WTC11 (cell line): ENCODE measurements at regions not wholly inside any gene's neighbourhood (a gene's known extent, or its start where the extent isn't known, plus 50 kb on each side); places are given as distances from the start of the nearest gene placed in this dataset.
"Not testable (repeated sequence)": the region's sequence is repeated elsewhere in the genome, so short reads cannot be mapped to it uniquely, and the experiment has no call there.

Experiments used
- ATAC-seq: fragments of 200-7000 bp; cut with Tn5 transposase; 2 replicates; pipeline ENCODE4 v1.10.0; 2021; ENCODE audit warnings: mild to moderate bottlenecking, moderate library complexity
- CTCF ChIA-PET: fragments of 300-600 bp; sonication (Branson Sonifier 250); formaldehyde crosslinking; loops from one replicate; lab custom pipeline; 2021; ENCODE audit warnings: antibody characterized with exemption; lab: Charles Lee
- POLR2A ChIA-PET: fragments of 350-600 bp; sonication (Branson Sonifier 250); formaldehyde crosslinking; loops from one replicate; lab custom pipeline; 2021; ENCODE audit warnings: antibody characterized with exemption; lab: Charles Lee
- DNase-seq: peaks from one replicate; pipeline ENCODE4 v3.0.0; 2021; ENCODE audit warnings: low spot score
- H3K27ac Mint-ChIP-seq: 2 replicates; pipeline ENCODE4 v1.8.0; 2021; ENCODE audit warnings: mixed read lengths
- H3K27me3 Mint-ChIP-seq: 2 replicates; pipeline ENCODE4 v1.8.0; 2021; ENCODE audit warnings: low read depth, mild to moderate bottlenecking, moderate library complexity, mixed read lengths
- H3K36me3 Mint-ChIP-seq: 2 replicates; pipeline ENCODE4 v1.8.0; 2021; ENCODE audit warnings: mixed read lengths
- H3K4me1 Mint-ChIP-seq: 2 replicates; pipeline ENCODE4 v1.8.0; 2022; ENCODE audit warnings: mixed read lengths
- H3K4me3 Mint-ChIP-seq: 2 replicates; pipeline ENCODE4 v1.8.0; 2021; ENCODE audit warnings: mild to moderate bottlenecking, moderate library complexity, mixed read lengths
- H3K9me3 Mint-ChIP-seq: 2 replicates; pipeline ENCODE4 v1.8.0; 2021; ENCODE audit warnings: mixed read lengths
- AR ChIP-seq: fragments of 250-450 bp; sonication (Bioruptor Pico); IDR thresholded peaks from 2 replicates; pipeline ENCODE4 v1.9.0; 2021; ENCODE audit warnings: mild to moderate bottlenecking
- ARID4B ChIP-seq: sonication (generic); formaldehyde crosslinking; IDR thresholded peaks from 2 replicates; pipeline ENCODE4 v1.8.0; 2023; ENCODE audit warnings: missing genetic modification reagents, mild to moderate bottlenecking, borderline replicate concordance
- ATF3 ChIP-seq: sonication (generic); formaldehyde crosslinking; conservative IDR thresholded peaks from 2 replicates; pipeline ENCODE4 v1.8.1; 2022; ENCODE audit warnings: mild to moderate bottlenecking, missing genetic modification reagents
- ATF6 ChIP-seq: sonication (generic); formaldehyde crosslinking; IDR thresholded peaks from 2 replicates; pipeline ENCODE4 v1.8.1; 2023; ENCODE audit warnings: mild to moderate bottlenecking, missing genetic modification reagents
- CDX4 ChIP-seq: fragments of 250-450 bp; sonication (Bioruptor Pico); IDR thresholded peaks from 2 replicates; pipeline ENCODE4 v1.9.0; 2021; ENCODE audit warnings: moderate library complexity, mild to moderate bottlenecking, inconsistent platforms, borderline replicate concordance
- ELF4 ChIP-seq: sonication (generic); formaldehyde crosslinking; IDR thresholded peaks from 2 replicates; pipeline ENCODE4 v1.8.1; 2022; ENCODE audit warnings: low read depth, mild to moderate bottlenecking, moderate library complexity, missing genetic modification reagents
- ESRRA ChIP-seq: sonication (generic); formaldehyde crosslinking; IDR thresholded peaks from 2 replicates; pipeline ENCODE4 v1.8.1; 2022; ENCODE audit warnings: mild to moderate bottlenecking, missing genetic modification reagents, borderline replicate concordance
- FOXK1 ChIP-seq: sonication (generic); formaldehyde crosslinking; IDR thresholded peaks from 2 replicates; pipeline ENCODE4 v1.8.0; 2022; ENCODE audit warnings: mild to moderate bottlenecking, moderate library complexity, missing genetic modification reagents
- JUN ChIP-seq: sonication (generic); formaldehyde crosslinking; IDR thresholded peaks from 2 replicates; pipeline ENCODE4 v1.8.0; 2023; ENCODE audit warnings: mild to moderate bottlenecking, missing genetic modification reagents
- MXD4 ChIP-seq: fragments of 250-450 bp; sonication (Bioruptor Pico); IDR thresholded peaks from 2 replicates; pipeline ENCODE4 v1.8.0; 2021; ENCODE audit warnings: mild to moderate bottlenecking, moderate library complexity, borderline replicate concordance
- RELA ChIP-seq: sonication (generic); formaldehyde crosslinking; IDR thresholded peaks from 2 replicates; pipeline ENCODE4 v1.8.1; 2022; ENCODE audit warnings: missing genetic modification reagents, mild to moderate bottlenecking, borderline replicate concordance
- SP1 ChIP-seq: sonication (generic); formaldehyde crosslinking; conservative IDR thresholded peaks from 2 replicates; pipeline ENCODE4 v1.8.1; 2022; ENCODE audit warnings: missing genetic modification reagents
- ZNF671 ChIP-seq: fragments of 250-450 bp; sonication (Bioruptor Pico); IDR thresholded peaks from 2 replicates; pipeline ENCODE4 v1.8.0; 2021; ENCODE audit warnings: mild to moderate bottlenecking
- TF ChIP-seq, protein P1 (sequence below): sonication (generic); formaldehyde crosslinking; conservative IDR thresholded peaks from 2 replicates; pipeline ENCODE4 v1.8.1; 2023; ENCODE audit warnings: mild to moderate bottlenecking, low read depth, missing genetic modification reagents, moderate library complexity

DNA sequence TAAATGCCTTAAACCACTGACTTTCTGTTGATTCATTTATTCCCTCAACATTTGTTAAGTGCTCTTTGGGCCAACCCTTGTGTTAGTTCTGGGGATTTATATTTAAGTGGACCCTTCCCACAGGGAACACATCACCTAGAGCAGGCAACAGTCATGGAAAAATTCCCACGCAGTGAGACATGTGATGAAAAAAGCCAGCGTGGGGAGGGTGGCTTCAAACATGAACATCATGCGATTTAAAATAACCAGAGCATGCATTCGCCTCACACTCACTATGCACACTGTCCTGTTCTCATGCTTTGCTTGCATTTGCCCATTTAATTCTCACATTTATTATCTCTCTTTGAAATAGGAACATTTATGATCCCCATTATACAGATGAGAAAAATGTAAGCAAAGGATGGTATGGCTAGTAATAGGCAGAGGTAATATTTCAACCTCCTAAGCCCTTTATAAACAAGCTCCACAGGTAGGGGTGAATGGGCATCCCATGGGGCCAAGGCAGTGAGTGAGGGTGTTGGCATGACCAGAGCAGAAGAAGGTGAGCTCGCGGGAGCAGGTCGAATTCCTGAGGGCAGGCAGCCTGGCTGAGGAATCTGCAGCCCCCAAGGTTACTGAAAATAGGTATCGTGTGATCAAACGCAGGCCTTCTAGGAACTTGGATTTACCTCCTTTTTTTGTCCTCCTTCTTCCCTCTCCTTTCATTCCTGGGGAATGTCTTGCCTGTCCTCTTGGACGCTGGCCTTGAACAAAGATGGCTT is 297.8 kb downstream of the MYCN start:
- H3K27ac Mint-ChIP-seq, result no peak overlapping the region
- ChIA-PET POLR2A (no interaction called here), CTCF (no interaction called here)
- H3K9me3 Mint-ChIP-seq, result peaks cover 4% of the 10 kb centered on the region; the same call in 1 of the 2 replicates
- peak; percentile 51 for ATAC-seq
- H3K4me1 Mint-ChIP-seq, result peaks cover 44% of the 10 kb centered on the region
- TF ChIP-seq ATF6 (CRISPR knock-in tag), result no peak
- TF ChIP-seq ATF3 (CRISPR knock-in tag), result no peak
- TF ChIP-seq ESRRA (CRISPR knock-in tag), result no peak
- TF ChIP-seq SP1 (CRISPR knock-in tag), result no peak
- TF ChIP-seq CDX4, result no peak
- TF ChIP-seq ZNF671 (CRISPR knock-in tag), result no peak
- TF ChIP-seq RELA (CRISPR knock-in tag), result no peak
- TF ChIP-seq ELF4, result no peak
- TF ChIP-seq JUN (CRISPR knock-in tag), result no peak
- TF ChIP-seq, protein P1, sequence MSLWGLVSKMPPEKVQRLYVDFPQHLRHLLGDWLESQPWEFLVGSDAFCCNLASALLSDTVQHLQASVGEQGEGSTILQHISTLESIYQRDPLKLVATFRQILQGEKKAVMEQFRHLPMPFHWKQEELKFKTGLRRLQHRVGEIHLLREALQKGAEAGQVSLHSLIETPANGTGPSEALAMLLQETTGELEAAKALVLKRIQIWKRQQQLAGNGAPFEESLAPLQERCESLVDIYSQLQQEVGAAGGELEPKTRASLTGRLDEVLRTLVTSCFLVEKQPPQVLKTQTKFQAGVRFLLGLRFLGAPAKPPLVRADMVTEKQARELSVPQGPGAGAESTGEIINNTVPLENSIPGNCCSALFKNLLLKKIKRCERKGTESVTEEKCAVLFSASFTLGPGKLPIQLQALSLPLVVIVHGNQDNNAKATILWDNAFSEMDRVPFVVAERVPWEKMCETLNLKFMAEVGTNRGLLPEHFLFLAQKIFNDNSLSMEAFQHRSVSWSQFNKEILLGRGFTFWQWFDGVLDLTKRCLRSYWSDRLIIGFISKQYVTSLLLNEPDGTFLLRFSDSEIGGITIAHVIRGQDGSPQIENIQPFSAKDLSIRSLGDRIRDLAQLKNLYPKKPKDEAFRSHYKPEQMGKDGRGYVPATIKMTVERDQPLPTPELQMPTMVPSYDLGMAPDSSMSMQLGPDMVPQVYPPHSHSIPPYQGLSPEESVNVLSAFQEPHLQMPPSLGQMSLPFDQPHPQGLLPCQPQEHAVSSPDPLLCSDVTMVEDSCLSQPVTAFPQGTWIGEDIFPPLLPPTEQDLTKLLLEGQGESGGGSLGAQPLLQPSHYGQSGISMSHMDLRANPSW, result no peak
- TF ChIP-seq FOXK1 (CRISPR knock-in tag), result no peak
- no peak for TF ChIP-seq MXD4
- no peak for DNase-seq
- H3K4me3 Mint-ChIP-seq, result no peak overlapping the region
- peaks cover 5% of the 10 kb centered on the region; the same call in 1 of the 2 replicates for H3K27me3 Mint-ChIP-seq
- H3K36me3 Mint-ChIP-seq, result peaks cover 4% of the 10 kb centered on the region; the same call in 1 of the 2 replicates

- H3K4me1 Mint-ChIP-seq, result peaks cover 44% of the 10 kb centered on the region
- peak overlapping the region; percentile 88 for H3K27ac Mint-ChIP-seq
- ATAC-seq (no peak), DNase-seq (no peak)
- peaks cover 4% of the 10 kb centered on the region; the same call in 1 of the 2 replicates for H3K9me3 Mint-ChIP-seq
- CTCF ChIA-PET, result no interaction called here
- H3K36me3 Mint-ChIP-seq, result peaks cover 4% of the 10 kb centered on the region; the same call in 1 of the 2 replicates
- no peak for TF ChIP-seq AR (CRISPR knock-in tag)
- H3K4me3 Mint-ChIP-seq, result peak overlapping the region; percentile 76
- POLR2A ChIA-PET, result no interaction called here
- H3K27me3 Mint-ChIP-seq, result peaks cover 5% of the 10 kb centered on the region; the same call in 1 of the 2 replicates
Observed at GRCh38 chr2:16235747-16236146, 295.4 kb downstream of the MYCN start.

- Mint-ChIP-seq H3K4me1 (peaks cover 44% of the 10 kb centered on the region), H3K27ac (peak overlapping the region; percentile 88), H3K4me3 (peak overlapping the region; percentile 76)
- TF ChIP-seq ARID4B, result 0 out of 2 replicates have a peak, but pooled peaks have one; percentile 28
- H3K9me3 Mint-ChIP-seq, ATAC-seq, H3K27me3 Mint-ChIP-seq, DNase-seq, POLR2A ChIA-PET, CTCF ChIA-PET, H3K36me3 Mint-ChIP-seq: not testable (repeated sequence)
Observed at GRCh38 chr2:16235291-16235690, 294.9 kb downstream of the MYCN start.
